ENCODE measurements at regions not wholly inside any gene's neighbourhood (a gene's known extent, or its start where the extent isn't known, plus 50 kb on each side); places are given as distances from the start of the nearest gene placed in this dataset.

DNA sequence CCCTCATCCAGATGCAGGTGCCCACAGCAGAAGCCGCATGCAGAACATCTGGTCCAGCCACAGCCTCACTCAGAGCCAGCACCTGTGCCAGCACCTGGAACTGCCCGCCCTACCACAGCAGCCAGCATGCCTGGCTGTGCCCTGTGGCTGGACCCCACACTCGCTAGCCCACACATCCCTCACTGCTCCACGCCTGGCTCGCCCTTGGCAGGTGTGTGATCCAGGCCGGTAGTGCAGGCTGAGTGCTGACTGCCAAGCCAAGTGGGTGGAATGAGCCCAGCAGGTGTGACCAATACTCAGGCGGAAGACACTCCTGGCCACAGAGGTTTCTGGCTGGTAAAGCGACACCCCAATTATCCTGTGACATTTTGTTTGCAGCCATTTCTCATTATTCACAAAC, 162.4 kb upstream of the ROBO1 start:
- DNase-seq (ENCODE audit: low read depth in 4 of 4, low spot score in 3 of 4) = no peak

DNA sequence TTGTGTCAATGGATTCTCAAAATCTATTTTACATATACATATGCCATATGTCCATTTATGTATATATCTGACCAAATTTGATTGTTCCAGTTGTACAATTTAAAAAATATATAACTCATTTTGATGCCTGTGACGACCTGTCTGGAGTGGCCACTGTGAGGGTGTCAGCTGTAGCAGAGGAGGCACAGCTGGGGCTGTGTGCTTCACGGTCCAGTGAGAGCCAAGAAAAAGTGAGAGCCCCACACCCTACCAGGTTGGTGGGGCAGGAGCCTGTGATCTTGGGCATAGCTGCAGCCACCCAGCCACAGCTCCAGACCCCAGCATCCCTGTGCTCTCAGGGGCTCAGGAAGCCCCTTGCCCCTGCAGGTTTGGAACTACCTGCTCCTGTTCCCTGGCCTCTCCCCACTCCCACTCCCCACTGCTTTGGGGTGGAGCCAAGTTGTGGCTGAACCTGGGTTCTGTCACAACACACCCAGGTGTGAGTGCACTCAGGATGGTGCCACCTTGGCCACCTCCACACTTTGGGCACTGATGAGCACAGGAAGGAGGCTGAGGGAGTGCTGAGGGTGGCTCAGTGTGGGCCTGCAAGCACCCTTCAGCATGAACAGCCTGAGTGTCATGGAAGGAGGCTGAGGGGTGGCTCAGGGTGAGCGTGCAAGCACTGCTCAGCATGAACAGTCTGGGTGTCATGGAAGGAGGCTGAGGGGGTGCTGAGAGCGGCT, 161.1 kb upstream of the ROBO1 start:
- DNase-seq (ENCODE audit: low read depth in 4 of 4, low spot score in 3 of 4) = no peak

DNA sequence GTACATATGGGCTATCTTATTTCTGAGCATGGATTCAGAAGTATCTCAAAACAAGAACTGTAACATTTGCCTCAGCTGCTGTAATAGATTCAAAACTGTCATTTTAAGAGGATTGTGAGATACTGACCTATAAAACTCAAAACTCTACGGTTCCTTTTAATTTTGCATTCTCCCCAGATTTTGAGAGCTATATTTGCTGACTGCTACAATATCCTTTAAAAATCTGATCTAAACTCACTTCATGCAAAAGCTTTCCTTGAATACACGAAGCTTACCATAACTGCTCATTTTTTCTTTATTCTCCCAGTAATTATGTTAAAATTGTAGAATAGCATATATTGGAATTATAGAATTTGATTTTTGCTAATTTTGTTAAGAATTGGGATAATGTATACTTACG, 158.7 kb upstream of the ROBO1 start:
- no peak for DNase-seq (ENCODE audit: low read depth in 4 of 4, low spot score in 3 of 4)

DNA sequence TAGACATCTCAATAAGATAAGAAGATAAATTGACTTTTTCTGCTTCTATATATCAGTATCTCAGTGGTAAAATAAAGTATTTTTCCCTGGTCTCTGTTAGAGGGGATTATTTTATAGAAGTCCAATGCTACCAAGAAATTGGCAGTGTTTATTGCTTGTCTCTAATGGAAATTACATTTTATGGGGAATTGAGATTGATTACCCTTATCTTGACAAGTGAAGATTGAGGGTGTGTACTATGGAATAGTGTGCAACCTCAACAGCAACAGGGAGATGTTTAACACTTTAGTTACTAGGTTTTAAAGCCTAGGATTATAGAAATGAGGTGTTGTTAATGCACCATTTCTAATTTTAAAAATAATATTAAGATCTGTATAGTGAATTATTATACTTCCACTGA, 154.8 kb upstream of the ROBO1 start:
- DNase-seq (ENCODE audit: low read depth in 4 of 4, low spot score in 3 of 4) = no peak

DNA sequence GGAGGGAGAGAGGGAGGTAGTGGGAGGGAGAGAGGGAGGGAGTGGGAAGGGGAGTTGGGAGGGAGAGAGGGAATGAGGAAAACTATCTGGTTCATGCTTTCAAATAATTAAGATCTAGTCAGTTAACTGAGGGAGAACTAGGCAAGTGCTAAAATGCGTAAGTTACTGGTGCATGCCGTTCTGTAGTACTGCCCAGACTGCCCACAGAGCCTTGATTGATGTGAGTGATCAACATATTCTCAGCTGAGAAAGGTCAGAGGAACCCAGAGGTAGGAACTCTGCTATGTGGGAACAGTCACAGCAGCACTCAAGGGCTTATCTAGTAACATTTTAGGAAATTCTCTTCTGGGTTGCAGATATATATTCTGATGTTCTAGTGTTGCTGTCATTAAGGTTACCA, 149.8 kb upstream of the ROBO1 start:
- DNase-seq (ENCODE audit: low read depth in 4 of 4, low spot score in 3 of 4) = no peak

DNA sequence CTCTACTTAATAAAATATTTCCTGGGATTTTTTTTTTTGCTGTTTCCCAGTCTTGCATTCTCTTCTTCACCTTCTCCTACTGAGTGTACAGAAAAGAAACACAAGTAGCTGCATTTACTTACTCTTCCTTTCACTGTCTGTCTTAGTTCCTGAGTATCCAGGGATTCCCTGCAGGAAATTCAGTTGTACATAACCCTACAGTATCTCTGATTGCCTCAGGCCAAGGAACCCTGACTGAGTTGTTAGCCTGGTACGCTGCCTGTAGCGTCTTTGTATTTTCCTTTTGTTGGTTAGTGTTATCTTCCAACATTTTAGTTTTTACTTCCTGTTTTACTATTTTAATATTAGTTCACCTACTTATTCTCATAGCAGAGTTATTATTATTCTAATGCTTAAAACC, 142.5 kb upstream of the ROBO1 start:
- no peak for DNase-seq (ENCODE audit: low read depth in 4 of 4, low spot score in 3 of 4)

DNA sequence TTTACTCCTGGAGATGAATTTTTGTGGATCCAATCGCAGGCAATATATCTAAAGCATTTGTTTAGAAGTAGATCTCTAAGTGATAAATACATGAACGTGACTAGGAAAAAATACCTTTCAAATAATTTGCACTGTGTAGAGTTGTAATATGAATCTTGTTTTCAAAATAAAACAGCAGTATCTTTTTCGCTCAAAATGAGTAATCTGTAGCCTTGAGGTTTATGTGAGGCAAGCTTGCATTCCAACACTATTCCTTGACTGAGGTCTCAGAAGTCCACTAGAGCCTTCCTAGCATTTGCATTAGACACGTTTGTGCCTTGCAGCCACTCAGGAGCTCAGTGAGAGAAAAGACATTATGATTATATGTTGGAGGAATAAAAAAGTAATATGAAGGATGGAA, 138.3 kb upstream of the ROBO1 start:
- no peak for DNase-seq (ENCODE audit: low read depth in 4 of 4, low spot score in 3 of 4)

DNA sequence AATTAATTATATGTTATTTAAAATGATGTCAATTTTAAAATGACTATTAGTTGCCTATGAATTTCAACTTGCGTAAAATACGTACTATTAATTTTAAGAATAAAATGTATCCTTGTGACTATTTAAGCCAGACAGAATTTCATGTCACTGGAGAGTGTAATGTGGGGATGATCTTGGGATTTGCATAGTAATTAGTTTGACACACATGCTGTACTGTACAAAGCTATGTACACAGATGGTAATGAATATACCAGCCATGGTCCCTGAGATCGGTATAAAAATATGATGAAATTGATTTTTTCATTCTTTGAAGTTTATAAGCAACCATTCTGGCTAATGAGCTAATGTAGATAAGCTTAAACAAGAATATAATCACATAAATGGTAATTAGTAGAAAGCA, 134.4 kb upstream of the ROBO1 start:
- no peak for DNase-seq (ENCODE audit: low read depth in 4 of 4, low spot score in 3 of 4)

DNA sequence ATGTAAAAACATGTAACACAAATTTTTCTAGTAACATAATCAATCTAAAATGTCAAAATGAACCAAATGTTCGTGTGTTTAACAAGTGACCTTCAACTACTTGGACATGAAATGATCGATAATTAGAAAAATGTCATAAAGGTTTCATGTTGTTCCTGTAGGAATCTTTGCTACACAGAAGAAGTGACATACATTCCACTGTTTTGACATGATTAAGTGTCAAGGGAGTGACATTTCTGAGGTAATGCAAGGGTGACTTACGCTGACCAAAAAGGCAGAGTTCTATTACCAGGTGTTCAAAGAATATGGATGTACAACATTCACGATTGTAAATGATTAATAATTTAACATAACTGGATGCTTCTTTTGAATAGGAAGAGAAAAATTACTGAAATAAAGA, 131.1 kb upstream of the ROBO1 start:
- DNase-seq (ENCODE audit: low read depth in 4 of 4, low spot score in 3 of 4) = no peak

DNA sequence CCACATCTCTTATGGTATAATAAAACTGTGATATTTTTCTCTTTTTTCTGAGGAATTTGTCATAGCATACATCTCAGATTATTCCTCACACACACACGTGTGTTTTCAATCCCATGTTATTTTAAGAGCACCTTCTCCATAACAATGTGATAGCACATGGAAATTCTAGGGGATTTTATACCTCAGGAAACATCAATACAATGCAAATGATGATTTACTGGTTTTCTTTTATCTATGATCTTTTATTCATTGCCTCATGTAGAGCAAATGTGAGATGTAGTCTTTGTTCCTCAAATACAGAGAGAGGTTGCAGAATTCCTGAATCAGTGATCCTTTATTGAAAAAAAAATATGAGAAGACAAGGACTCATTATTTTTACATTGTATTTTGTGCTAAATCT, 128.3 kb upstream of the ROBO1 start:
- DNase-seq (ENCODE audit: low read depth in 4 of 4, low spot score in 3 of 4) = no peak

DNA sequence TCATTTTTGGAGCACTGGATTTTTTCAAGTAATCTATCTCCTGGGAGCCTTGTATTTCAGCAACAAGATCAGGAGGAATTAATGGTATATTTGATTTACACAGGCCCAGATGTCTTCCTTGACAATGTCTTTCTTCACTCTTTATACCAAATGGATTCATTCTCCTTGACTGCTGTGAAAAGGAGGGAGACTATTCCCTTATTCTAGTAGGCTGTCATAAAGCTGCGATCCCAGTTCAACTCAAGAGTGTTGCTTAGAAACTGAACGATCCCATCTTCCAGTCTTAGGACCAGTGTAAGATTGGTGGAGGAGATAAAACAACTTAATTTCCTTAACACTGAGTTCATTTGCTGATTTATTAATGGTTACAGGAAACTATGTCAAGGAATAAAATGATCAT, 119.4 kb upstream of the ROBO1 start:
- DNase-seq (ENCODE audit: low read depth in 4 of 4, low spot score in 3 of 4) = no peak

DNA sequence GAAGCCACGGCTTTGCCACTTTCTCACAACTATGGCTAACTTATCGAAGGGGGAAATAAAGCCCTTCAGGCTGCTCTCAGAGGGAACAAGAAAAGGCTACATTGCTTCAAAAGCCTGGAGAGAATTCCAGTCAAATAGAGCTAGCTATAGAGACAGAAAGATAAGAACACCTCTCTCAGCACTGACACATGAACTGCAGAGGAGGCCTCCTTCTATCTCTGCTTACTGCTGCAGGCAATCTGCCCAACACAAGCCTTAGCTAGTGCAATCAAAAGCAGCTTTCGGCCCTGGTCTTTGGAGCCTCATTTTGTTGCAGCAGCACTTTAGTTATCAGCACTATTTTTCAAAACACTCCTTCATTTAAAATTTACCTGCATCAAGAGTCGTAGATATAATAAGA, 118.4 kb upstream of the ROBO1 start:
- no peak for DNase-seq (ENCODE audit: low read depth in 4 of 4, low spot score in 3 of 4)

DNA sequence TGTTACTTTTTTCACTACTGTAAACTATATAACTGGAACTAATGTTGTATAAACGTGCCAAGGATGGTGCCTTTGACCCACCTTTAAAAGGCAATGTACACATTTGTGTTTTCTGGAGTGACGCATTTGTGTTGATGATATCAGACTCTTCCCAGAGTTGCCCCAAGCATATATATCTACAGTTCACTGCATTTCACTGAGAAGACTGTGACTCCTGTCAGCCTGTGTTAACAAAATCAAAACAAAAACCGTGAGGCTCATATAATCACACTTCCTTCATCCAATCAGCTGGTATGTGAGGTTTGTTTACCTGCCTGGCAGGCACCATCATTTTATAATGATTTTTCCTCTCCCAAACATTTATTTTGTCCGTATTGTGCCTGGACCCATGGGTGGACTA, 117.6 kb upstream of the ROBO1 start:
- no peak for DNase-seq (ENCODE audit: low read depth in 4 of 4, low spot score in 3 of 4)

DNA sequence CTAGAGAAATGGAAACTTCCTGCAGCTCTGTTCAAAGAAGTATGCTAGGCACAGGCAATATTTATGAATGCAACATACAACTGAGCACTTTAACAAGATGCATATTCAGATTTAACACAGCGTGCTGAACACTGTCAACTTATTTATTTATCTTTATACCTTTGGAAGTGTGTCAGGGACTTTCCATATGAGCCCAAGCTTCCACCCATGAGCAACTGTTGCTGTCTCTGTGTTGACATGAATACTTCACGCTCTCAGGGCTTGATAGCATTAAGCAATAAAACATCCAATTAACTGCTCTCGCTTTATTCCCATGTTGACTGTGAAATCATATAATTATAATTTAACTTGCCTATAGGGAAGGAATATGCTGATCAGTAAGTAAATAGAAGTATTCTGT, 116.6 kb upstream of the ROBO1 start:
- DNase-seq (ENCODE audit: low read depth in 4 of 4, low spot score in 3 of 4) = no peak

DNA sequence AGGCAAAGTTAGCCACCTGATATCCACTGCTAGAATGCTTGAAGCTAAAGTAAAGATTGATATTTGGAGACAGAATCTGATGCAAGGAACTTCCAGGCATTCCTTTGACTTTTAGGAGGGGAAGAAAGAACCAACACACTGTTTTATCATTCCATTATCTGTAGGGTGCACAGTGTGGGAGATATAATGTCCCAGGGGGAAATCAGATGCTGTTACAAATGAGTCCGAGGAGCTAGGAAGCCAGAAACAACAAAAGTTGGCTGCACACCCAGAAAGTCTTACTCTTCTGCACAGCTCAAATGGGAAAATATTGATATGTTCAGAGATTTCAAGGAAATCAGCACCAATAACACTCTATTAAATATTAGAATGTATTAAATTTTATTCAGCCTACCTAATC, 113.6 kb upstream of the ROBO1 start:
- no peak for DNase-seq (ENCODE audit: low read depth in 4 of 4, low spot score in 3 of 4)

DNA sequence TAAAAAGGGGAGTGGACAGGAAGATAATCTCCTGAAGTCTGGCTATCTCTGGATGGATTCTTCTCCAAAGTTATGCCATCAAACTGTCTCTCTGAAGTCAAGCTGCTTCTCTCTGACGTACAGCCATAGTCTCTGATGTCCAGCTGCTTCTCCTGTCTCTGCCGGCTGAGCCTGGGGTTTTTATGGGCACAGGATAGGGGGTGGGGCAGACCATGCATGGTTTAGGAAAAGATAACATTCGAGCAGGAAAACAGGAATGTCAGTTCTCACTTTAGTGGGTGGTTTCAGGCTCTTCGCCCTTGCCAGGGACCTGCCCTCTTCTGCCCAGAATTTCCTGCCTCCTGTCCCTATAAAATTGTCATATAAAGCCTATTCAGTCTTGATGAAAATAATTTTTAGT, 110.9 kb upstream of the ROBO1 start:
- no peak for DNase-seq (ENCODE audit: low read depth in 4 of 4, low spot score in 3 of 4)

DNA sequence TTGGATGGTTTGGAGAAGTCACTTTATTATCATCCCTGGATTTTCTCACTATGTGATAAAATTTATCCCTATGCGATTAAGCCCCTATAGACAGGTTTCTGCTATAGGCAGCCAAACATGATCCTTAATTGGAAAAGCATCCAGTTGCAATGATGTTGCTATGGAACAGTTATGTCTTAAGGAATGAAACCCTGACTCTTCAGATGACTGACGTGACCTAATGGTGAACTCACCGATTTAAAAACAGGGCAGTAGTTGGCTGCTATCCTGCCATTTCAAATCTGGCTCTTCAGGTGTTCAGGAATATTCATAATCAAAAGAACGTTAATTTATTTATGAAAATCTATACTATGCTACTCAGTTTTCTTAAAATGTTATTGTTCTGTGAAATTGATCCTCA, 106.8 kb upstream of the ROBO1 start:
- no peak for DNase-seq (ENCODE audit: low read depth in 4 of 4, low spot score in 3 of 4)

DNA sequence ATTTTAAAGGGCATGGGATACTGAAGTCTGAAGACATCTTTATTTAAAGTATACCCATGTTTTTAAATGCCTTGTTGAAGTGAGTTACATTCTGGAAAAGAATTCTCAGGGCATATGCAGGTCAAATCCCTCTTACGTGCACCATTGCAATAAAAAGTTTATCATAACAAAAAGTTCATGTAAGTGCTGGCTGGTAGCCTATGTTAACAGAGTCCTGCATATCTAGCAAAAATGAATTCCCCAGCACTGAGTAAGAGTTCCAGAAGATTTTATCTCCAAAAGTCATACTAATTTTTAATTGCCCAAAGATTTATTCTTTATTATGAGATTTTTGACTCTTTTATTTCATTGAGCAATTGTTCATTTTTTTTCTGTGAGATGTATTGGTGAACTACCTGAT, 104.7 kb upstream of the ROBO1 start:
- DNase-seq (ENCODE audit: low read depth in 4 of 4, low spot score in 3 of 4) = peak in 1 of 4 donors; percentile 7

DNA sequence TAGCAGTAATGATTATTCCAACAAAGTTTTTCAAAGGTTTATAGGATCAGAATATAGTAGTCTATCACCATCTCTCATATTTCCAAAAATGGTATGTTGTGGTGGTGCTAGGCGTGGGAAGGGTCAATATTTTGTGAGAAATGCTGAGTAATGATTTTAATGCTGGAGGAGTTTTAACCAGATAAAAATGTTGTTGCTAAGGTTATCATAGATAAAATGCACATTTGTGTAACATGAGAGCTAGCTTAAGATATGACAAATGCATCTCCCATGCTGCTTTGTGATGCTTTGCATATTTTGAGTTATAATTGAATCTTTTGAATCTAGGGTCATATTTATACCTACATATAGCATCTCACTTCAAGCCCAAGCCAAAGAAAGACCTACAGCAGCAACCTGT, 103.9 kb upstream of the ROBO1 start:
- DNase-seq (ENCODE audit: low read depth in 4 of 4, low spot score in 3 of 4) = no peak

DNA sequence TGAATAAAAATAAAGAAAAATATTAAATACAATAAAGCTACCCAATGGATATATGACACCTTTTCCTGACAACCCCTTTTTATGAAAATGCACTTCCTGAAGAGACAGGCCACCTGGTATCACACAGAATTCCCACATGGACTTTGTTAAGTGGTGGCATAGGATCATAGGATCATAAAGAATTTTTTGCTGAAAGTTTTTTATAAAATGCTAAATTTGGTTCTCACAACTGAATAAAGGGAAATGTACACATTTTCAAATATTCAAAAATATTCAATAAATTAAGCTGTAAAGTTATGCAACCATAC, 102.5 kb upstream of the ROBO1 start:
- no peak for DNase-seq (ENCODE audit: low read depth in 4 of 4, low spot score in 3 of 4)

DNA sequence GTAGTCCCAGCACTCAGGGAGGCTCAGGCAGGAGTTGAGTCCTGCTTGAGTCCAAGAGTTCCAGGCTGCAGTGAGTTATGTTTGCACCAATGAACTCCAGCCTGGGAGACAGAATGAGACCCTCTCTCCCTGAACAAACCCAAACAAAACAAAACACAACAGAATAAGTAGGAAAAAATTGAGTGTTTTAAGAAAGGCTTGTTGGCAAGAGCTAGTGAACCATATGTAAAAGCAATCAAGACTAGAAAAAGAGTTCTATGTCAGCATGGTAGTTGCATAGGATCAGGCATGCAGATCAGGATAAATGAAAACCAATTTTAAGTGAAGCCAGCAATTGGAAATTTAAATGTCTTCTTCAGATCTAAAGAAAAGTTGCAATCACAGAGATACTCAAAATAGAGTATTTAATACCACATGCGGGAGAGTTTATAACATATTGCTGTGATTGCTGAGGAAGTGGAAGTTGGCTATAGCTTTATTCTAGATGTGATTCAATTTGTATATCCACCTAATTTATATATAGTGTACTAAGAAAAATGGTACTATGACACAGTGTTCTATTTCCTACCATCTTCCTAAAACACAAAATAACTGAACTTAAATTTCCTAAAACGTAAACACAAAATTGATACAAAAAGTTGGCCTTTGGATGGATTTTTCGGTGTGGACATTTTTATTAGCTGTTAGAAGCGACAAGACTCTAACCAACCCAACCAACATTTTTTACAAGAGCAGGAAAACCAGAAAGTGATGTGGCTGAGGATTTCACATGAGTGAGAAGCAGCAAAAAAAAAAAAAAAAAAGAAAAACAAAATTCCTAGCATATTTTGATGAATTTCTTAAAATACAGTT, 101.9 kb upstream of the ROBO1 start:
- no peak for DNase-seq (ENCODE audit: low read depth in 4 of 4, low spot score in 3 of 4)

DNA sequence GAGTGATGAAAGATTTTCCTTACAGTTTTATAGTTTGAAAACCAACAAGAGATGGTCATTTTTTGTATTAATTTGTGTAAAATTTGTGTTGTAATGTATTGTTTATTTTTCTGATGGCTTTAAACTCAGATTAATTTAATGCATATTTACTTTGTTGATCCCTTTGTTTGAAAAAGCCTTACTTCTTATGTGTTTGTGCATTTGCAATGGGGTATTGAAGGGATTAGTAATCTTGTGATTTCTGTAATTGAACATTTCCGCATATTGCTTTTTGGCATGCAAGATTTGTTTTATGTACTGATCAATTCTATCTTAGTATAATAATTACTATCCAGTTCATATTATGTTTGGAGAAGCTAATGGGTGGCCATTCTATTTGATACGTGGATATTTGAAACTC, 98.4 kb upstream of the ROBO1 start:
- no peak for DNase-seq (ENCODE audit: low read depth in 4 of 4, low spot score in 3 of 4)

DNA sequence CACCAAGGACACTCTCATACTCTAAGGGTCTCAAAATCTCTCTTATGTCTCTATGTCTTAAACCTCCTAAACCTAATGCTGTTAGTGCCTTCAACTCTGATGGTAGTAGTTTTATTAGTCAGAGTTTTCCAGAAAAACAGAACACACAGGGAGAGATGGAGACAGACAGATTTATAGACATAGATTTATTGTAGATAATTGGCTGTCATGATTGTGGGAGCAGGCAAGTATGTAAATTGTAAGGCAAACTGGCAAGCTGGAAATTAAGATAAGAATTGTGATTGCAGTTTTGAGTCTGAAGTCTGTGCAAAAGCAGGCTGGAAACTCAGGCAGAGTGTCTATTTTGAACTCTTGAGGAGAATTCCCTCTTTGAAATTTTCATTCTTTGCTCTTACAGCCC, 96.3 kb upstream of the ROBO1 start:
- no peak for DNase-seq (ENCODE audit: low read depth in 4 of 4, low spot score in 3 of 4)

Data from right renal pelvis (tissue), 4 donors.